ENCODE measurements at regions not wholly inside any gene's neighbourhood (a gene's known extent, or its start where the extent isn't known, plus 50 kb on each side); places are given as distances from the start of the nearest gene placed in this dataset.

DNA sequence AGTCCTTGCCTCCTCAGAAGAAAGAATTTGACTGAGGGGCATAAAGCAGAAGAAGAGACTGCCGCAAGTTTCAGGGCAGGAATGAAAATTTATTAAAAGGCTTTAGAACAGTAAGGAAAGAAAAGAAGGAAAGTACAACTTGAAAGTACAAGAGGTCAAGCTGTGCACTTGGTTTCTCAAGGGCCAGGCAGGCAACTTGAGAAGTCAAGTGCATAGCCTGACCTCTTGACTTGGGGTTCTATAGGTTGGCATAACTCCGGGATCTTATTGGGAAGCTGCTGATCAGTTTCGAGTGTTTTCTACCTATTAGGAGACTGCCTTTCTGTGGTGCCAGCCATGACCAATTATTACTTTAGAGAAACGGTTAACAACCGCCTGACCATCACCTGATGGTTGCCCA is 237.0 kb upstream of the RGS17 start (continued):
- TF ChIP-seq, protein P1, sequence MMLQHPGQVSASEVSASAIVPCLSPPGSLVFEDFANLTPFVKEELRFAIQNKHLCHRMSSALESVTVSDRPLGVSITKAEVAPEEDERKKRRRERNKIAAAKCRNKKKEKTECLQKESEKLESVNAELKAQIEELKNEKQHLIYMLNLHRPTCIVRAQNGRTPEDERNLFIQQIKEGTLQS (IDR thresholded peaks at IDR 0.05; ENCODE audit: insufficient read depth, low read depth, low read length) = no peak
- TF ChIP-seq, protein P2, sequence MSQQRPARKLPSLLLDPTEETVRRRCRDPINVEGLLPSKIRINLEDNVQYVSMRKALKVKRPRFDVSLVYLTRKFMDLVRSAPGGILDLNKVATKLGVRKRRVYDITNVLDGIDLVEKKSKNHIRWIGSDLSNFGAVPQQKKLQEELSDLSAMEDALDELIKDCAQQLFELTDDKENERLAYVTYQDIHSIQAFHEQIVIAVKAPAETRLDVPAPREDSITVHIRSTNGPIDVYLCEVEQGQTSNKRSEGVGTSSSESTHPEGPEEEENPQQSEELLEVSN (IDR thresholded peaks at IDR 0.05) = no peak
- no peak for TF ChIP-seq KDM5A (IDR thresholded peaks at IDR 0.05; ENCODE audit: low read length)
- no peak for TF ChIP-seq POU5F1 (IDR thresholded peaks at IDR 0.05; ENCODE audit: low read depth, low read length)
- TF ChIP-seq CHD1 (IDR thresholded peaks at IDR 0.05; ENCODE audit: low read depth, low read length) = no peak
- TF ChIP-seq RXRA (IDR thresholded peaks at IDR 0.05; ENCODE audit: insufficient read depth, low read depth, low read length) = no peak
- TF ChIP-seq RFX5 (IDR thresholded peaks at IDR 0.05; ENCODE audit: borderline replicate concordance, low read depth, low read length) = no peak
